Esophagus squamous epithelium (tissue), 5 donors: ENCODE measurements at regions not wholly inside any gene's neighbourhood (a gene's known extent, or its start where the extent isn't known, plus 50 kb on each side); places are given as distances from the start of the nearest gene placed in this dataset.
A peak's percentile ranks its signal among the peaks of the same experiment; 100 is the strongest.

Experiments used
- DNase-seq: peaks from one replicate; lab custom pipeline; 2025; lab: John Stamatoyannopoulos, UW
- H3K27ac ChIP-seq, 4 donors: fragments of 200-600 bp; sonication (generic); one replicate each; pipeline ENCODE4 v1.5.1; 2016 to 2019; ENCODE audit warnings: mild to moderate bottlenecking in 1 of 4
- H3K27me3 ChIP-seq, 4 donors: fragments of 200-600 bp; sonication (generic); 1 replicate in 3 of 4; 2 replicates in 1 of 4; pipeline versions ENCODE4 v1.5.1 to v1.6.0; 2017 to 2021; ENCODE audit warnings: antibody characterized with exemption in 1 of 4
- H3K36me3 ChIP-seq, 3 donors: fragments of 200-600 bp; sonication (generic); one replicate each; pipeline ENCODE4 v1.5.1; 2016 to 2019
- H3K4me1 ChIP-seq, 3 donors: fragments of 200-600 bp; sonication (generic); one replicate each; pipeline ENCODE4 v1.5.1; 2017 to 2019
- H3K4me3 ChIP-seq, 4 donors: fragments of 200-600 bp; sonication (generic); 1 replicate in 3 of 4; 2 replicates in 1 of 4; pipeline ENCODE4 v1.5.1; 2016 to 2019; ENCODE audit warnings: mild to moderate bottlenecking in 2 of 4, moderate library complexity in 1 of 4
- H3K9me3 ChIP-seq, 3 donors: fragments of 200-600 bp; sonication (generic); one replicate each; pipeline ENCODE4 v1.5.1; 2016 to 2019
- CTCF ChIP-seq, 6 experiments: fragments of 450-650 bp in 4 of 6; fragments of 200-600 bp in 2 of 6; sonication (generic) in 2 of 6; IDR thresholded peaks; one replicate each; pipeline ENCODE4 v1.5.1; 2016 to 2019; ENCODE audit warnings: antibody characterized with exemption in 6 of 6, mild to moderate bottlenecking in 4 of 6, moderate library complexity in 4 of 6
- POLR2A ChIP-seq, 4 donors: fragments of 450-650 bp; IDR thresholded peaks; one replicate each; pipeline ENCODE4 v1.6.1; 2017; ENCODE audit warnings: antibody characterized with exemption in 4 of 4, mild to moderate bottlenecking in 4 of 4, moderate library complexity in 3 of 4
- WGBS, 2 donors: methylation state at CpG; one replicate each; pipeline ENCODE4 v1.1.5; 2018; 5-methylcytosine and 5-hydroxymethylcytosine counted together
- intact Hi-C: fragments of 100-400 bp; cut with DNase I; formaldehyde crosslinking; loops from one replicate; pipeline ENCODE4 v1.15.0; 2022
- donor health status: DM: yes; HTN: yes; CAD: no.

GRCh38 chr10:7484456-7485243 is 73.8 kb upstream of the SFMBT2 start:
- Histone ChIP-seq H3K27ac (peak overlapping the region in 3 of 4 donors; percentile 9 to 61 (median 35)), H3K4me1 (peaks cover 0 to 7% (median 5%) of the 10 kb centered on the region in 3 donors), H3K4me3 (peak overlapping the region in 1 of 4 donors; percentile 22), H3K27me3 (peaks cover 0 to 33% (median 1%) of the 10 kb centered on the region in 4 donors), H3K36me3 (no peaks in the 10 kb centered on the region), H3K9me3 (no peaks in the 10 kb centered on the region)
- no peak for TF ChIP-seq CTCF (IDR thresholded peaks at IDR 0.05)
- TF ChIP-seq POLR2A (IDR thresholded peaks at IDR 0.05), result no peak
- 40 to 42% methylated on average over 11 to 12 of the region's 12 CpGs for WGBS, 2 donors
- DNase-seq, result no peak
- intact Hi-C loops, result no loop called here

GRCh38 chr10:7483848-7484247 is 73.0 kb upstream of the SFMBT2 start:
- peaks cover 0 to 33% (median 1%) of the 10 kb centered on the region in 4 donors for H3K27me3 ChIP-seq
- intact Hi-C loops, result no loop called here
- no peaks in the 10 kb centered on the region for H3K36me3 ChIP-seq
- no peak for DNase-seq
- peak overlapping the region in 1 of 4 donors; percentile 0 for H3K27ac ChIP-seq
- WGBS, 2 donors, result 73 to 81% methylated on average over 9 of the region's 9 CpGs
- H3K9me3 ChIP-seq, result no peaks in the 10 kb centered on the region
- H3K4me1 ChIP-seq, result peaks cover 0 to 7% (median 5%) of the 10 kb centered on the region in 3 donors
- no peak overlapping the region for H3K4me3 ChIP-seq
- TF ChIP-seq POLR2A (IDR thresholded peaks at IDR 0.05) (no peak), CTCF (IDR thresholded peaks at IDR 0.05) (no peak)

GRCh38 chr10:7482992-7483391 is 72.2 kb upstream of the SFMBT2 start:
- no peaks in the 10 kb centered on the region for H3K9me3 ChIP-seq
- WGBS, 2 donors, result 83 to 90% methylated on average over 8 of the region's 8 CpGs
- no peak for DNase-seq
- peaks cover 0 to 7% (median 5%) of the 10 kb centered on the region in 3 donors for H3K4me1 ChIP-seq
- H3K36me3 ChIP-seq, result no peaks in the 10 kb centered on the region
- TF ChIP-seq CTCF (IDR thresholded peaks at IDR 0.05) (no peak), POLR2A (IDR thresholded peaks at IDR 0.05) (no peak)
- H3K27ac ChIP-seq, result peak overlapping the region in 1 of 4 donors; percentile 15
- H3K27me3 ChIP-seq, result peaks cover 0 to 33% (median 1%) of the 10 kb centered on the region in 4 donors
- intact Hi-C loops, result no loop called here
- H3K4me3 ChIP-seq, result no peak overlapping the region

- WGBS, 2 donors, result 40 to 50% methylated on average over 5 of the region's 5 CpGs
- H3K27me3 ChIP-seq, result peaks cover 0 to 30% (median under 1%) of the 10 kb centered on the region in 4 donors
- H3K27ac ChIP-seq, result no peak overlapping the region
- intact Hi-C loops, result no loop called here
- no peak for DNase-seq
- H3K9me3 ChIP-seq, result no peaks in the 10 kb centered on the region
- H3K4me1 ChIP-seq, result peaks cover 0 to 7% (median 5%) of the 10 kb centered on the region in 3 donors
- TF ChIP-seq CTCF (IDR thresholded peaks at IDR 0.05) (no peak), POLR2A (IDR thresholded peaks at IDR 0.05) (no peak)
- no peaks in the 10 kb centered on the region for H3K36me3 ChIP-seq
- no peak overlapping the region for H3K4me3 ChIP-seq
Observed at GRCh38 chr10:7481368-7481765, 70.5 kb upstream of the SFMBT2 start.

GRCh38 chr10:7480742-7481367 is 70.0 kb upstream of the SFMBT2 start:
- peak overlapping the region in 2 of 4 donors; percentile 23 to 40 for H3K27ac ChIP-seq
- intact Hi-C loops, result no loop called here

More at GRCh38 chr10:7480742-7481367, 70.0 kb upstream of the SFMBT2 start:
- no peak overlapping the region for H3K4me3 ChIP-seq
- H3K36me3 ChIP-seq, result no peaks in the 10 kb centered on the region
- DNase-seq, result no peak
- no peak for TF ChIP-seq POLR2A (IDR thresholded peaks at IDR 0.05)
- no peak for TF ChIP-seq CTCF (IDR thresholded peaks at IDR 0.05)
- H3K27me3 ChIP-seq, result peaks cover 0 to 25% (median 0%) of the 10 kb centered on the region in 4 donors
- WGBS, 2 donors, result 55 to 61% methylated on average over 8 of the region's 8 CpGs
- peaks cover 0 to 12% (median 5%) of the 10 kb centered on the region in 3 donors for H3K4me1 ChIP-seq
- no peaks in the 10 kb centered on the region for H3K9me3 ChIP-seq
